ENCODE measurements at regions not wholly inside any gene's neighbourhood (a gene's known extent, or its start where the extent isn't known, plus 50 kb on each side); places are given as distances from the start of the nearest gene placed in this dataset.

DNA sequence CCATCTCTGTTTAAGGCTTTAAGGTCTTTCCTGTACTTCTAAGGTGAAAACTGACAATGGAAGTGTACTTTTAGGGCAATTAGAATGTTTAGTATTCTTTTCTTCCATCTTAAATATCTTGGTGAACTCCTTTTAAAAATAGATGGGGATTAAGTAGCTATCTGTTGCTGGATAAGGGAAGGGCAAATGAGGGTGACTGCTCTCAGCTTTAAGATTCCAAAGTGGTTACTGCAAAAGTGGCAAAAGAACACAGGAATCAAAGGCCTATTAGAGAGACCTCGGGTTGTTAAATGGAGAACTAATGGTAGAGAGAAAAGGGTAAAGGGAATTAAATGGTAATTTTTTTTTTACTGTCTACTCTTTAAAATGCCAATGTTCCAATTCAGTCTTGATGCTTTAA, 774.1 kb upstream of the B3GALT2 start:
- no peak for ATAC-seq (replicated peaks in 1 of 4)
- H3K27me3 Mint-ChIP-seq, result no peaks in the 10 kb centered on the region
- WGBS (ENCODE audit: insufficient coverage), result no CpG with 5 or more reads among the region's 1 CpG
- H3K27ac ChIP-seq (ENCODE audit: low read length), result no peak overlapping the region
- ChIA-PET POLR2A (no interaction called here), CTCF (no interaction called here)
- H3K4me1 Mint-ChIP-seq, result peaks cover 8 to 14% (median 10%) of the 10 kb centered on the region in 3 donors
- H3K36me3 Mint-ChIP-seq, result no peaks in the 10 kb centered on the region
- no peaks in the 10 kb centered on the region for H3K36me3 ChIP-seq (ENCODE audit: control insufficient read depth in 2 of 2, extremely low read depth in 1 of 2, insufficient read depth in 1 of 2, low read length in 1 of 2)
- no peak overlapping the region for H3K27ac Mint-ChIP-seq
- H3K4me1 ChIP-seq (ENCODE audit: control insufficient read depth in 1 of 2, extremely low read depth in 1 of 2, insufficient read depth in 2 of 2, low read length in 2 of 2), result peaks cover 0 to 3% of the 10 kb centered on the region in 2 experiments
- no peaks in the 10 kb centered on the region for H3K9me3 ChIP-seq
- peaks cover 0 to 5% (median 0%) of the 10 kb centered on the region in 3 donors for H3K9me3 Mint-ChIP-seq
- H3K27me3 ChIP-seq (replicated peaks in 1 of 2; ENCODE audit: control insufficient read depth in 2 of 2, extremely low read depth in 1 of 2, insufficient read depth in 2 of 2, low read length in 1 of 2), result no peaks in the 10 kb centered on the region
- no peak for DNase-seq
- H3K4me3 Mint-ChIP-seq, result no peak overlapping the region
- H3K4me3 ChIP-seq (ENCODE audit: control insufficient read depth in 1 of 2, extremely low read depth in 1 of 2, low read length in 1 of 2), result no peak overlapping the region

DNA sequence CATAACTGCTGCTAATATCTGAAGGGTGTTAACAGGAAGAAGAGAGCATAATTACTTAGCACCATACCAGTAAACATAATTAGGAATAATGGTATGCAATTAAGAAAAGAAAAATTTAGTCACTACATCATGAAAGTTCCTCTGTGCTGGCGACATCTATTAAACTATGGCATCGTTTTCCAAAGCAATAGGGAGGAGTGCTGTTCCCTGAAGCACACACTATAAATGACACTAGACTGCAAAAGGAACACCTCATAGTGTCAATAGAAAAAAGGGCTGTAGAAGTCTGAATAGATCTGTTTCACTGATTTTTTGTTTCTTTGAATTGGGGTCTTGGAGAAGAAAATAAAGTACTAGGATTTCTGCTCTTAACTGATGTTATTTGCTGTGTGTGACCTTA, 773.6 kb upstream of the B3GALT2 start:
- H3K4me1 ChIP-seq (ENCODE audit: control insufficient read depth in 1 of 2, extremely low read depth in 1 of 2, insufficient read depth in 2 of 2, low read length in 2 of 2), result peaks cover 0 to 3% of the 10 kb centered on the region in 2 experiments
- Mint-ChIP-seq H3K4me3 (no peak overlapping the region), H3K27ac (no peak overlapping the region), H3K4me1 (peaks cover 8 to 14% (median 10%) of the 10 kb centered on the region in 3 donors), H3K9me3 (peaks cover 0 to 5% (median 0%) of the 10 kb centered on the region in 3 donors), H3K36me3 (no peaks in the 10 kb centered on the region), H3K27me3 (no peaks in the 10 kb centered on the region)
- CTCF ChIA-PET, result no interaction called here
- H3K4me3 ChIP-seq (ENCODE audit: control insufficient read depth in 1 of 2, extremely low read depth in 1 of 2, low read length in 1 of 2), result no peak overlapping the region
- H3K9me3 ChIP-seq, result no peaks in the 10 kb centered on the region
- no peak for DNase-seq
- POLR2A ChIA-PET, result no interaction called here
- no peak overlapping the region for H3K27ac ChIP-seq (ENCODE audit: low read length)
- ATAC-seq (replicated peaks in 1 of 4), result no peak
- no peaks in the 10 kb centered on the region for H3K27me3 ChIP-seq (replicated peaks in 1 of 2; ENCODE audit: control insufficient read depth in 2 of 2, extremely low read depth in 1 of 2, insufficient read depth in 2 of 2, low read length in 1 of 2)
- no peaks in the 10 kb centered on the region for H3K36me3 ChIP-seq (ENCODE audit: control insufficient read depth in 2 of 2, extremely low read depth in 1 of 2, insufficient read depth in 1 of 2, low read length in 1 of 2)
- WGBS (ENCODE audit: insufficient coverage), result no CpG with 5 or more reads among the region's 2 CpGs

DNA sequence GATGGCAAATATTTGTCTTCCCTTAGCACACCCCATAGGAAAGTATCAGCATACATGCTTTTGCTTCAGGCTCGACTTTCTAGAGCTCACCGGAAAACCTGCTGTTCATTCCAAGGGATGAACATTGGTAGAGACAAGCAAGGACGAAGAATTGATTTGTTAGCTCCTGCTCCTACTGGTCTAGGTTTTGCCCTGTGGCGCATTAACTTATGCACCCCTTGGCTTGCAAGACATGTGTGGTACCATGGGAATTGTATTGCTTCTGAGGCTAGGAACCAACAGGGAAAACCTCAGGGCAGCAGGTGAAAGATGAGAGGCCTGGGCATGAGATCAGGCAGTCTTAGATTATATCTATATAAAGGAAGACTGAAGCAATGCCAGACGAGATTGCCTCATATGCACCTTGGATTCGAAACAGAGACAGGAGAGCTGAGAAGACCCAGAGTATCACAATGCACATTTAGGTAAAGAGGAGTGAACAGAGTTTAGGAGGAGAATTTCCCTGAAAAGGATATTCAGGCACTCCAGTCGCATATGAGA, 771.2 kb upstream of the B3GALT2 start:
- Mint-ChIP-seq H3K36me3 (no peaks in the 10 kb centered on the region), H3K9me3 (peaks cover 0 to 5% (median 0%) of the 10 kb centered on the region in 3 donors), H3K27me3 (no peaks in the 10 kb centered on the region), H3K4me1 (no peaks in the 10 kb centered on the region), H3K27ac (no peak overlapping the region), H3K4me3 (no peak overlapping the region)
- 83% methylated on average over 5 of the region's 7 CpGs for WGBS (ENCODE audit: insufficient coverage)
- Histone ChIP-seq H3K27ac (ENCODE audit: low read length) (no peak overlapping the region), H3K27me3 (replicated peaks in 1 of 2; ENCODE audit: control insufficient read depth in 2 of 2, extremely low read depth in 1 of 2, insufficient read depth in 2 of 2, low read length in 1 of 2) (no peaks in the 10 kb centered on the region), H3K4me3 (ENCODE audit: control insufficient read depth in 1 of 2, extremely low read depth in 1 of 2, low read length in 1 of 2) (no peak overlapping the region), H3K9me3 (no peaks in the 10 kb centered on the region), H3K36me3 (ENCODE audit: control insufficient read depth in 2 of 2, extremely low read depth in 1 of 2, insufficient read depth in 1 of 2, low read length in 1 of 2) (no peaks in the 10 kb centered on the region), H3K4me1 (ENCODE audit: control insufficient read depth in 1 of 2, extremely low read depth in 1 of 2, insufficient read depth in 2 of 2, low read length in 2 of 2) (no peaks in the 10 kb centered on the region)
- ChIA-PET CTCF (interaction anchor here in 1 of 2 donors (0.6 kb wide), 1 partner anchor 259 kb away, joined by 3 read pairs; no protein-coding TSS in a partner anchor), POLR2A (no interaction called here)
- ATAC-seq (replicated peaks in 1 of 4) (no peak), DNase-seq (no peak)

DNA sequence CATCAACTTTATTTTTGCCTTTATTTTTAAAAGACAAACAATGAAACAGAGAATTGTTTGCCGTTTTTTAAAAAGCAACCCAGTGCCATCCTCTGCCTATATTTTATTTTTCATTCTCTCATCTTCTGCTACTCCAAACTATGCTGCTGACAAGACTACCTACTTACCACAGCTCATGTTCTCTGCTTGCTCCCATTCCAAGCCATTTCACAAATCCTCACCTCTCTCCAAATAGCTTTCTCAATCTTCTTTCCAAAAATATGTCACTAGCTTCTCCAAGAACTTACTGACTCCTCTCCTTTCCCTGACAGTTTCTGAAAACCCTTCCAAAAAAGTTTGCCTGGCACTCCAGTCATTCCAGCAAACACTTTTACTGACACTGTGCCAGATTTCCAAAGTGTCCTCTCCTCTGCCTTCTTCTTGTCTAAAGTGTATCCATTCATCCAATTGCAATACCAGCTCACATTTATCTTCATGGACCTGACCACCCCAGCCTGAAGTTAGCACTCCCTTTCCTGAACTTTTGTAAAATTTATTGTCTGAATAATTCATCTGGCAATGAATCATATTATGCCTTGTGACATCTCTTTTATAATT, 766.5 kb upstream of the B3GALT2 start:
- Mint-ChIP-seq H3K4me3 (no peak overlapping the region), H3K27me3 (no peaks in the 10 kb centered on the region), H3K4me1 (no peaks in the 10 kb centered on the region), H3K36me3 (no peaks in the 10 kb centered on the region), H3K9me3 (peaks cover 0 to 5% (median 0%) of the 10 kb centered on the region in 3 donors), H3K27ac (no peak overlapping the region)
- Histone ChIP-seq H3K27ac (ENCODE audit: low read length) (no peak overlapping the region), H3K4me3 (ENCODE audit: control insufficient read depth in 1 of 2, extremely low read depth in 1 of 2, low read length in 1 of 2) (no peak overlapping the region), H3K27me3 (replicated peaks in 1 of 2; ENCODE audit: control insufficient read depth in 2 of 2, extremely low read depth in 1 of 2, insufficient read depth in 2 of 2, low read length in 1 of 2) (no peaks in the 10 kb centered on the region), H3K9me3 (no peaks in the 10 kb centered on the region), H3K36me3 (ENCODE audit: control insufficient read depth in 2 of 2, extremely low read depth in 1 of 2, insufficient read depth in 1 of 2, low read length in 1 of 2) (no peaks in the 10 kb centered on the region), H3K4me1 (ENCODE audit: control insufficient read depth in 1 of 2, extremely low read depth in 1 of 2, insufficient read depth in 2 of 2, low read length in 2 of 2) (no peaks in the 10 kb centered on the region)
- 100% methylated on average over 1 of the region's 1 CpG for WGBS (ENCODE audit: insufficient coverage)
- ATAC-seq (replicated peaks in 1 of 4), result no peak
- POLR2A ChIA-PET, result no interaction called here
- CTCF ChIA-PET, result interaction anchor here (0.7 to 0.8 kb wide), 2 partner anchors 9 to 11 kb away, joined by 3 read pairs; no protein-coding TSS in a partner anchor
- no peak for DNase-seq

DNA sequence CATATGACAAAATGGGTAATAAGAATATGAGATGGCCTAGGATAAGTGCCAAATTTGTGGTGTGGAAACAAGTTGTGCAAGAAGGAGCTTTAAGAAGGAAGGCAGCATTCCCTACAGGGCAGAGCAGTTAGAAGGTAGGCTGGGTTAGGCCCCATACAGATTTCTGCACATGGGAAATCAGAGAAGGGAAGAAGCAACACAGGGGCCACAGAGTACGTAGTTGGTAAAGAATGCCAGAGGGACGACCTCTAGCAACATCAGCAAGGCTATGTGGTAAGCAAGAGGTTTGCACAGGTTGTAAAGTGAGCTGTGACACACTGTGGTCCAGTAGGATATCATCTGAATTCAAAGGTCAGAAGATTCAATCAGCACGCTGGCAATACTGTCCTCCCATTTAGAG, 765.6 kb upstream of the B3GALT2 start:
- no peaks in the 10 kb centered on the region for H3K36me3 ChIP-seq (ENCODE audit: control insufficient read depth in 2 of 2, extremely low read depth in 1 of 2, insufficient read depth in 1 of 2, low read length in 1 of 2)
- no peak overlapping the region for H3K4me3 ChIP-seq (ENCODE audit: control insufficient read depth in 1 of 2, extremely low read depth in 1 of 2, low read length in 1 of 2)
- Mint-ChIP-seq H3K9me3 (peaks cover 0 to 6% (median 0%) of the 10 kb centered on the region in 3 donors), H3K27me3 (no peaks in the 10 kb centered on the region), H3K27ac (no peak overlapping the region), H3K36me3 (no peaks in the 10 kb centered on the region), H3K4me1 (no peaks in the 10 kb centered on the region), H3K4me3 (no peak overlapping the region)
- H3K9me3 ChIP-seq, result no peaks in the 10 kb centered on the region
- POLR2A ChIA-PET, result no interaction called here
- H3K27me3 ChIP-seq (replicated peaks in 1 of 2; ENCODE audit: control insufficient read depth in 2 of 2, extremely low read depth in 1 of 2, insufficient read depth in 2 of 2, low read length in 1 of 2), result no peaks in the 10 kb centered on the region
- 95% methylated on average over 2 of the region's 3 CpGs for WGBS (ENCODE audit: insufficient coverage)
- no peak overlapping the region for H3K27ac ChIP-seq (ENCODE audit: low read length)
- DNase-seq (no peak), ATAC-seq (replicated peaks in 1 of 4) (no peak)
- no peaks in the 10 kb centered on the region for H3K4me1 ChIP-seq (ENCODE audit: control insufficient read depth in 1 of 2, extremely low read depth in 1 of 2, insufficient read depth in 2 of 2, low read length in 2 of 2)
- CTCF ChIA-PET, result no interaction called here

DNA sequence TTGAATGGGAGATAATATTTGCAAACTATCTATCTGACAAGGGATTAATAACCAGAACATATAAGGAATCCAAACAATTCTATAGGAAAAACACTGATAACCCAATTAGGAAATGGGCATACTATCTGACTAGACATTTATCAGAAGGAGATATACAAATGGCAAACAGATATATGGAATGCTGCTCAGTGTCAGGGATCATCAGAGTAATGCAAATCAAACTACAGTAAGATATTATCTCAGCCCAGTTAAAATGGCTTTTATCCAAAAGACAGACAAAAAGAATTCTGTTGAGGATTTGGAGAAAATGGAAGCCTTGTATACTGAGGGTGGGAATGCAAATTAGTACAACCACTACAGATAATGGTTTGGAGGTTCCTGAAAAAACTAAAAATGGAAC, 758.0 kb upstream of the B3GALT2 start:
- POLR2A ChIA-PET, result no interaction called here

More for the DNA sequence above, 758.0 kb upstream of the B3GALT2 start:
- CTCF ChIA-PET, result no interaction called here
- H3K27ac Mint-ChIP-seq, result no peak overlapping the region
- H3K4me3 ChIP-seq (ENCODE audit: control insufficient read depth in 1 of 2, extremely low read depth in 1 of 2, low read length in 1 of 2), result no peak overlapping the region
- ATAC-seq (replicated peaks in 1 of 4), result no peak
- H3K36me3 ChIP-seq (ENCODE audit: control insufficient read depth in 2 of 2, extremely low read depth in 1 of 2, insufficient read depth in 1 of 2, low read length in 1 of 2), result no peaks in the 10 kb centered on the region
- no peaks in the 10 kb centered on the region for H3K4me1 ChIP-seq (ENCODE audit: control insufficient read depth in 1 of 2, extremely low read depth in 1 of 2, insufficient read depth in 2 of 2, low read length in 2 of 2)
- H3K4me1 Mint-ChIP-seq, result no peaks in the 10 kb centered on the region
- no peak overlapping the region for H3K27ac ChIP-seq (ENCODE audit: low read length)
- H3K36me3 Mint-ChIP-seq, result no peaks in the 10 kb centered on the region
- H3K9me3 ChIP-seq, result no peaks in the 10 kb centered on the region
- peaks cover 0 to 15% (median 5%) of the 10 kb centered on the region in 3 donors for H3K9me3 Mint-ChIP-seq
- H3K27me3 ChIP-seq (replicated peaks in 1 of 2; ENCODE audit: control insufficient read depth in 2 of 2, extremely low read depth in 1 of 2, insufficient read depth in 2 of 2, low read length in 1 of 2), result no peaks in the 10 kb centered on the region
- H3K27me3 Mint-ChIP-seq, result no peaks in the 10 kb centered on the region
- DNase-seq, result no peak
- no peak overlapping the region for H3K4me3 Mint-ChIP-seq

Measured in T-cell (primary cell).